ENCODE measurements at regions not wholly inside any gene's neighbourhood (a gene's known extent, or its start where the extent isn't known, plus 50 kb on each side); places are given as distances from the start of the nearest gene placed in this dataset.

GRCh38 chr2:223221139-223221835 lies 169.3 kb downstream of the KCNE4 start:
- ChIA-PET CTCF (ENCODE audit: partially characterized antibody) (no interaction called here), POLR2A (ENCODE audit: partially characterized antibody) (interaction anchor here (0.6 to 1.8 kb wide), 21 partner anchors 9 to 501 kb away, joined by 3 to 9 read pairs (median 4); no protein-coding TSS in a partner anchor)
- Histone ChIP-seq H2BK20ac (ENCODE audit: low read length) (no peak overlapping the region), H3K36me3 (ENCODE audit: control insufficient read depth in 2 of 4, insufficient read depth in 4 of 4, low read length in 3 of 4) (no peaks in the 10 kb centered on the region), H3K4me2 (ENCODE audit: insufficient read depth in 1 of 2, low read depth in 2 of 2, low read length in 2 of 2) (no peak overlapping the region), H4K91ac (replicated peaks; ENCODE audit: insufficient read length, low read length) (no peak overlapping the region), H2BK5ac (ENCODE audit: low read depth, low read length) (peak overlapping the region; percentile 57; the same call in 1 of the 2 replicates), H2BK120ac (replicated peaks; ENCODE audit: low read depth, low read length) (no peak overlapping the region), H3K79me1 (ENCODE audit: low read depth, low read length) (no peaks in the 10 kb centered on the region), H2BK12ac (ENCODE audit: low read depth, low read length) (no peak overlapping the region), H4K20me1 (replicated peaks in 1 of 2; ENCODE audit: control insufficient read depth in 1 of 2, insufficient read depth in 2 of 2, low read length in 2 of 2) (no peaks in the 10 kb centered on the region), H3K4ac (replicated peaks; ENCODE audit: insufficient read length, low read depth, low read length) (no peak overlapping the region), H2AK5ac (ENCODE audit: low read depth, low read length) (no peak overlapping the region), H3K14ac (ENCODE audit: insufficient read length) (no peak overlapping the region), H3K56ac (replicated peaks; ENCODE audit: insufficient read length, low read depth, low read length) (no peak overlapping the region), H4K5ac (ENCODE audit: insufficient read length, low read depth, low read length) (no peak overlapping the region), H4K8ac (ENCODE audit: extremely low read depth, insufficient read depth, low read length) (no peak overlapping the region), H3K4me1 (replicated peaks in 1 of 4; ENCODE audit: control insufficient read depth in 3 of 4, insufficient read depth in 4 of 4, low read length in 3 of 4) (peaks cover 0 to 12% (median 3%) of the 10 kb centered on the region in 4 experiments; a peak in 1 of 7 replicates), H3K18ac (ENCODE audit: extremely low read depth, low read length) (no peak overlapping the region), H2BK15ac (ENCODE audit: low read length) (no peak overlapping the region), H3K27ac (ENCODE audit: low read depth, low read length) (peak overlapping the region; percentile 55; the same call in 1 of the 2 replicates), H2AFZ (ENCODE audit: low read length) (no peak overlapping the region), H3K4me3 (ENCODE audit: extremely low read depth in 1 of 4, insufficient read depth in 2 of 4, low read depth in 3 of 4, low read length in 4 of 4) (no peak overlapping the region), H3K9me3 (ENCODE audit: insufficient read depth in 2 of 2, low read depth in 1 of 2, low read length in 1 of 2) (no peaks in the 10 kb centered on the region), H3K9ac (replicated peaks in 1 of 4; ENCODE audit: extremely low read depth in 1 of 4, low read depth in 3 of 4, low read length in 3 of 4) (no peak overlapping the region), H3K23me2 (ENCODE audit: low read depth, low read length) (peaks cover 2% of the 10 kb centered on the region; the same call in 1 of the 2 replicates), H3K79me2 (ENCODE audit: control insufficient read depth in 1 of 2, insufficient read depth in 2 of 2, low read length in 2 of 2) (no peaks in the 10 kb centered on the region), H3K23ac (ENCODE audit: insufficient read length) (no peak overlapping the region), H3K27me3 (replicated peaks in 1 of 4; ENCODE audit: control insufficient read depth in 3 of 4, extremely low read depth in 1 of 4, insufficient read depth in 3 of 4, low read length in 3 of 4) (no peaks in the 10 kb centered on the region)
- 84% methylated on average over 4 of the region's 4 CpGs; no CpG with 5 or more reads in 1 of the 2 experiments for WGBS, 2 experiments (ENCODE audit: extremely low coverage in 1 of 2, insufficient coverage in 1 of 2, insufficient read length in 1 of 2, insufficient replicate concordance in 2 of 2, low coverage in 1 of 2, low lambda C conversion rate in 2 of 2, missing lambda C conversion rate in 1 of 2)
- no peak for DNase-seq (ENCODE audit: low read depth in 1 of 2, low spot score in 2 of 2)
- no peak for FAIRE-seq
- TF ChIP-seq CBX8 (IDR thresholded peaks at IDR 0.05; ENCODE audit: borderline replicate concordance, low read depth, low read length) (no peak), CHD2 (IDR thresholded peaks at IDR 0.05; ENCODE audit: low read length) (no peak), USF2 (IDR thresholded peaks at IDR 0.05; ENCODE audit: low read length) (no peak), YY1 (IDR thresholded peaks at IDR 0.05; ENCODE audit: low read depth, low read length) (peak; percentile 59; the same call in 1 of the 2 replicates), RBBP5 (IDR thresholded peaks at IDR 0.05; ENCODE audit: borderline replicate concordance, low read depth, low read length) (no peak), JUN (IDR thresholded peaks at IDR 0.05; ENCODE audit: low read depth, low read length) (no peak), KDM1A (IDR thresholded peaks at IDR 0.05; ENCODE audit: borderline replicate concordance, low read length) (no peak), GTF2F1 (IDR thresholded peaks at IDR 0.05; ENCODE audit: borderline replicate concordance, low read depth, low read length) (peak; percentile 94), ATF2 (IDR thresholded peaks at IDR 0.05; ENCODE audit: low read length) (0 out of 2 replicates have a peak, but pooled peaks have one; percentile 47), CTBP2 (IDR thresholded peaks at IDR 0.05; ENCODE audit: borderline replicate concordance, insufficient read depth, insufficient read length, low read length) (no peak)

All from H1 (cell line).